Aorta (tissue), 5 donors: ENCODE measurements at regions not wholly inside any gene's neighbourhood (a gene's known extent, or its start where the extent isn't known, plus 50 kb on each side); places are given as distances from the start of the nearest gene placed in this dataset.

Experiments
- ATAC-seq: fragments of 200-7000 bp; cut with Tn5 transposase; one replicate; pipeline ENCODE4 v1.9.1; 2022; ENCODE audit warnings: moderate library complexity; ENCODE audit not compliant: low FRiP score
- DNase-seq, 2 donors: peaks; one replicate each; pipeline ENCODE4 v3.0.0-alpha.2; 2020
- H3K27ac ChIP-seq, 2 donors: one replicate each; pipeline ENCODE4 v1.5.1; 2013; ENCODE audit warnings: low read length in 2 of 2, mild to moderate bottlenecking in 2 of 2, moderate library complexity in 2 of 2, control low read depth in 1 of 2, inconsistent platforms in 1 of 2, low read depth in 1 of 2
- H3K27me3 ChIP-seq, 2 donors: one replicate each; pipeline ENCODE4 v1.6.1; 2013; ENCODE audit warnings: control low read depth in 1 of 2, low read length in 1 of 2, mild to moderate bottlenecking in 1 of 2, moderate library complexity in 1 of 2; ENCODE audit not compliant: insufficient read depth in 2 of 2, control insufficient read depth in 1 of 2
- H3K36me3 ChIP-seq, 2 donors: one replicate each; pipeline ENCODE4 v1.6.1; 2013; ENCODE audit warnings: control low read depth in 1 of 2, low read length in 1 of 2, mild to moderate bottlenecking in 1 of 2; ENCODE audit not compliant: insufficient read depth in 2 of 2, control insufficient read depth in 1 of 2
- H3K4me1 ChIP-seq, 2 donors: one replicate each; pipeline ENCODE4 v1.6.1; 2013; ENCODE audit warnings: low read length in 2 of 2, control low read depth in 1 of 2, mild to moderate bottlenecking in 1 of 2, moderate library complexity in 1 of 2; ENCODE audit not compliant: insufficient read depth in 2 of 2, control insufficient read depth in 1 of 2
- H3K4me3 ChIP-seq, 2 donors: one replicate each; pipeline ENCODE4 v1.5.1; 2013; ENCODE audit warnings: low read length in 2 of 2, control low read depth in 1 of 2, mild to moderate bottlenecking in 1 of 2
- H3K9me3 ChIP-seq: one replicate; pipeline ENCODE4 v1.6.1; 2013; ENCODE audit warnings: mild to moderate bottlenecking, low read length; ENCODE audit not compliant: control insufficient read depth
- WGBS, 2 donors: extraction: QIAGEN DNeasy Blood & Tissue Kit; methylation state at CpG; one replicate each; pipeline ENCODE4 v1.1.7; 2013; 5-methylcytosine and 5-hydroxymethylcytosine counted together
- intact Hi-C, 2 donors: fragments of 100-400 bp; cut with DNase I; formaldehyde crosslinking; loops; one replicate each; pipeline versions ENCODE4 v1.14.2 to v1.15.0; 2022
- donor health status: healthy with polysubstance abuse.
- donor health status: Bipolar disorder and iron deficiency.
- donor health status: DM: no; HTN: no; CAD: no.
- donor health status: DM: no; HTN: no; CAD: no.
- donor health status: DM: yes; HTN: yes; CAD: no.

- ATAC-seq: no peak
- Histone ChIP-seq H3K9me3 (no peaks in the 10 kb centered on the region), H3K4me1 (no peaks in the 10 kb centered on the region), H3K36me3 (no peaks in the 10 kb centered on the region), H3K27ac (no peak overlapping the region), H3K4me3 (no peak overlapping the region), H3K27me3 (no peaks in the 10 kb centered on the region)
- WGBS, 2 donors: 97% methylated on average over 7 of the region's 7 CpGs
- no peak for DNase-seq
- intact Hi-C loops: no loop called here
These were observed 50.6 kb upstream of the PTGR2 start for GRCh38 chr14:73800970-73801515.

GRCh38 chr14:73797543-73798265 is 53.9 kb upstream of the PTGR2 start:
- no peak overlapping the region for H3K4me3 ChIP-seq
- 87 to 89% methylated on average over 4 of the region's 4 CpGs for WGBS, 2 donors
- ATAC-seq: no peak
- H3K4me1 ChIP-seq: no peaks in the 10 kb centered on the region
- no peak for DNase-seq
- no peaks in the 10 kb centered on the region for H3K36me3 ChIP-seq
- H3K27me3 ChIP-seq: no peaks in the 10 kb centered on the region
- H3K9me3 ChIP-seq: no peaks in the 10 kb centered on the region
- no peak overlapping the region for H3K27ac ChIP-seq
- intact Hi-C loops: no loop called here

GRCh38 chr14:73796893-73797542 is 54.6 kb upstream of the PTGR2 start:
- Histone ChIP-seq H3K36me3 (no peaks in the 10 kb centered on the region), H3K27ac (no peak overlapping the region), H3K9me3 (no peaks in the 10 kb centered on the region), H3K4me3 (no peak overlapping the region), H3K4me1 (no peaks in the 10 kb centered on the region), H3K27me3 (no peaks in the 10 kb centered on the region)
- no peak for ATAC-seq
- intact Hi-C loops: no loop called here
- DNase-seq: no peak
- 89% methylated on average over 4 of the region's 4 CpGs for WGBS, 2 donors

- intact Hi-C loops: no loop called here
- Histone ChIP-seq H3K27ac (no peak overlapping the region), H3K4me3 (no peak overlapping the region), H3K9me3 (no peaks in the 10 kb centered on the region), H3K27me3 (no peaks in the 10 kb centered on the region), H3K36me3 (no peaks in the 10 kb centered on the region), H3K4me1 (no peaks in the 10 kb centered on the region)
- DNase-seq: no peak
- no peak for ATAC-seq
- WGBS, 2 donors: 85 to 86% methylated on average over 2 of the region's 2 CpGs
These were observed 55.2 kb upstream of the PTGR2 start for GRCh38 chr14:73796415-73796814.

GRCh38 chr14:73795974-73796373 is 55.7 kb upstream of the PTGR2 start:
- Histone ChIP-seq H3K4me3 (no peak overlapping the region), H3K27ac (no peak overlapping the region), H3K27me3 (no peaks in the 10 kb centered on the region), H3K36me3 (no peaks in the 10 kb centered on the region), H3K9me3 (no peaks in the 10 kb centered on the region), H3K4me1 (no peaks in the 10 kb centered on the region)
- DNase-seq (no peak), ATAC-seq (no peak)
- 98 to 100% methylated on average over 1 of the region's 1 CpG for WGBS, 2 donors
- intact Hi-C loops: no loop called here

- Histone ChIP-seq H3K27me3 (no peaks in the 10 kb centered on the region), H3K27ac (peak overlapping the region in 1 of 2 donors; percentile 67), H3K36me3 (no peaks in the 10 kb centered on the region), H3K4me3 (no peak overlapping the region), H3K9me3 (no peaks in the 10 kb centered on the region), H3K4me1 (no peaks in the 10 kb centered on the region)
- ATAC-seq (no peak), DNase-seq (no peak)
- intact Hi-C loops: no loop called here
- WGBS, 2 donors: 96 to 97% methylated on average over 3 of the region's 3 CpGs
These were observed 56.2 kb upstream of the PTGR2 start for GRCh38 chr14:73795466-73795865.

GRCh38 chr14:73794146-73794545 is 57.5 kb upstream of the PTGR2 start:
- H3K4me1 ChIP-seq: no peaks in the 10 kb centered on the region
- peak overlapping the region in 1 of 2 donors; percentile 62 for H3K27ac ChIP-seq

GRCh38 chr14:73792481-73792880 is 59.1 kb upstream of the PTGR2 start:
- intact Hi-C loops: loop anchor here in 1 of 2 donors (5.0 kb wide), 2 partner anchors 40 to 65 kb away; no protein-coding TSS in a partner anchor
- Histone ChIP-seq H3K36me3 (no peaks in the 10 kb centered on the region), H3K27ac (no peak overlapping the region), H3K4me3 (no peak overlapping the region), H3K9me3 (no peaks in the 10 kb centered on the region), H3K27me3 (no peaks in the 10 kb centered on the region), H3K4me1 (no peaks in the 10 kb centered on the region)
- DNase-seq: no peak
- no peak for ATAC-seq
- 91 to 96% methylated on average over 4 of the region's 4 CpGs for WGBS, 2 donors

More at GRCh38 chr14:73794146-73794545, 57.5 kb upstream of the PTGR2 start:
- ATAC-seq (no peak), DNase-seq (no peak)
- Histone ChIP-seq H3K27me3 (no peaks in the 10 kb centered on the region), H3K4me3 (no peak overlapping the region), H3K9me3 (no peaks in the 10 kb centered on the region), H3K36me3 (no peaks in the 10 kb centered on the region)
- intact Hi-C loops: loop anchor here in 1 of 2 donors (5.0 kb wide), 2 partner anchors 42 to 67 kb away; no protein-coding TSS in a partner anchor
- 87 to 93% methylated on average over 1 of the region's 1 CpG for WGBS, 2 donors
